Activated CD4-positive, alpha-beta T cell treated with anti-CD3 and anti-CD28 coated beads, Interleukin-2, amount 50 U/mL, for 16 hours (primary cell): ENCODE measurements at regions not wholly inside any gene's neighbourhood (a gene's known extent, or its start where the extent isn't known, plus 50 kb on each side); places are given as distances from the start of the nearest gene placed in this dataset.

ENCODE experiments used
- DNase-seq: peaks from one replicate; pipeline ENCODE4 v3.0.0-alpha.2; 2020

DNA sequence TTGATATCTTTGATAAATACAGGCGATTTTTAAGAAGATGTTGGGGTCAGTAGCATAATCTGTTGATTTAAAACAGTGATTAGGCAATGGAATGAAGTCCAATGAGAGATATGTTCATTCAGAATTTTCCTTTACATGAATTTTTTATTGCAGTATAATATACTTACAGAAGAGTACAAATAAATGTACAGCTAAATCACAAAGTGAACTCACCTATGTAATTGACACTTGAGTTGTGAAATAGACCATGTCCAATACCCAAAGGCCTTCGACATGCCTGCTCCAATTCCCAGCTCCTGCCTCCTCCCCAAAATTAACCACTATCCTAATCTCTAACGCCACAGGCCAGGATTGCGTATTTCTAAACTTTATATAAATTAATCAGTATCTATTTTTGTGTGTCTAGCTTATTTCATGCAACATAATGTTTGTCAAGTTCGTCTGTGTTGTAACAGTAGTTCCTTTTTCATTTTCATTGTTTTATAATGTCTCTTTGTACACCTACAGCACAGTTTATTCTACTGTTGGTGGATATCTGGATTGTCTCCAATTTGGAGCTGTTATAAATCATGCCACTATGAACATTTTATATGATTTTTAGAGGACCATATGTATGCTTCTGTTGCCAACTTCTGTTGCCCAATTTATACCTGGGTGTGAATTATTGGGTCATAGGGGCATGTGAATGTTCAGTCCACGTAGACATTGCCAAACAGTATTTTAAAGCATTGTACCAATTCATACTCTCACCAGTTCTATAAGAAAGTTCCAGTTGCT is 208.3 kb downstream of the TLE1 start:
- no peak for DNase-seq

DNA sequence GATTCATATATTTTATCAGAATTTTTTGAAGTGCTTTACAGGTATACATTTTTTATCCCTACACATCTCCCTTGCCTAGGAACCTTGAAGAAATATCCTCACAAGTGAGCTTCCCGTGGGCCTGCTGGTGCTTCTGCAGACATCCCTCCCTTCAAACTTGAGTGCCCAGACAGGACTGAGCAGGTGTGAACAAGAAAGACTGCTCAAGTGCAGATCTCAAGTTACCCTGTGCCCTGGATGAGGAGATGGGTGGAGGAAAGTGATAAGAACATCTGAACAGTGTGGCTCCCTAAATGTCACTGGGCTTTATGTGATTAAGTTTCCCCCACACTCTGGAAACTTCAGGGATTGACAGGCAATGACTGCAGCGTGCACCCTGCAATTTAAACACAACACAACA is 209.8 kb downstream of the TLE1 start:
- no peak for DNase-seq

DNA sequence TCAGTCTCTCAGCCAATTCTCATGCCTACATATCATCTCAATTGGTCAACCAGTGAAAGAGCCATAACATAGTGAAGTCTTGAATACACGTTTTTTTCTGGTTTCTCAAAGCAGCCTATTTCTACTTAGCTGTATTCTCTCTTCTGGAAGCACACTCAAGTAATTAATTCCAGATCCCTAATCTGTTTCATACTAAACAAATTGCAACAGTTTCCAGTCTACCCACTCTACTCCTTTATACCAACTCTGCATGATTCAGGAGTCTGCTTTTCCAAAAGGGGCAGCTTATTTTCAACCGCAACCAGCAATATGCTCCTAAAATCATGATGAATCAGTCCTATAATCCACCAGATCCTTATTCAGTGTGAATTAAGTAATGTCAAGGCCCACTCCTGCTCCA is 211.7 kb downstream of the TLE1 start:
- no peak for DNase-seq

DNA sequence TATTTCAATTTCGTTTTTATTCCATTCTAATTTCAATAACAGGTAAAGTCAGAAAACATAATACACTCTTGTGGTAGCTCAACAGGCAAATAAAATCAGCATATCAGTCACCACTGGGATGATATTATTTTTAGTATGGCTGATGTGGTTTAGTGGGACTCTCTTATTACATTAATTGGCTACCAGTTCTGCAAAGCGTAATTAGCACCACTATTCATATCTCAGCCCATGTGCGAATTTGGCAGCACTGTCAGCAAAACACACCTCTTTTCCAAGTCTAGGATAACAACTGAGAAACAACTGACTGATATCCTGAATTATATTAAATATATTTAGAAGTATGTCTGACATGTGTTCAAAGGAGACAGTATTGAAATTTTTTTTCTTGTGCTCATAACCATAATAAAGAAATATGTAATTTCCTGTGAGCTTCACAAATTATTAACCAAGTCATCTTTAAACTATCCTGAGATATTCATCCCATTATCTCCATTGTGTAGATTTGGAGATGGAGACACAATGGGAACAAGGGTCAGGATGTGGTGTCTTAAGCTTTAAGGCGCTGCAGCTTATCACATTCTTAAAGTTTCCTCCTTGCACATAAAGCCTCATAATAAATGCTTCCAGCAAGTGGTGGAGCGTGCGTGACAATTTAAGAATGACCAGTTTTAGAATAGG is 212.4 kb downstream of the TLE1 start:
- no peak for DNase-seq

DNA sequence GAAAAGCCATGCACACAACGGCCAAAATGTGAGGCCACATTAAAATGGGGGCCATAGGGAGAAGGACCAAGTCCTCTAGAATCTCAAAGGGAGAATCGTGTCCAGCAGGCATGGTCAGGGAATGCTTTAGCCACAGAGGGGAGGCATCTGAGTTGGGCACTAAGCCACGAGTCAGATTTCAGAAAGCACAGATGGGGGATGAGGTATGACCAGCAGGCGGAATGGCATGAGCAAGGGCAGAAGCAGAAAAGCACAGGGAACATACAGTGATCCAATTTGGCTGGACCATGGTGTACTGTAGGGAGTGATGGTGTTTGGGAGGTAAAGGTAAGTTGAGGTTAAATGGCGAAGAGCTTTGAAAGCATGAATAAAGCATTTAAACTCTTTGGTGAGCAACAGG is 214.6 kb downstream of the TLE1 start:
- no peak for DNase-seq

DNA sequence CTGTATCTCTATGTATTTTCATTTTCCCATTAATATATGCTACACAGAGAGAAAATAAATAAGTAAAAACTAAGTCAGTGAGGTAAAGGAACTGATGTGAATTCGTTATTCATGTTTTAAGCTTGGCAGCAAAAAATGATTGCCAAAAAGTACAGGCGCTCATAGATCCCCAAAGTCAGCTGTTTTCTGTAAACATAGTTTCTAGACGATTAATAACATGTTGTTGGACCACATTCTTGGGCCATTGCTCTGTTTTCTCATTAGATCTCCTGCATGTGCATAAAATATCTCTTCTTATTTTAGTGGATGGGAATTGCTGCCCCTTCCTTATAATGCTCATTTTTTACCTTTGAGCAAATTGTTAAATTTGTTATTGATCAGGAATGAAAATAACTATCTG is 215.2 kb downstream of the TLE1 start:
- no peak for DNase-seq

DNA sequence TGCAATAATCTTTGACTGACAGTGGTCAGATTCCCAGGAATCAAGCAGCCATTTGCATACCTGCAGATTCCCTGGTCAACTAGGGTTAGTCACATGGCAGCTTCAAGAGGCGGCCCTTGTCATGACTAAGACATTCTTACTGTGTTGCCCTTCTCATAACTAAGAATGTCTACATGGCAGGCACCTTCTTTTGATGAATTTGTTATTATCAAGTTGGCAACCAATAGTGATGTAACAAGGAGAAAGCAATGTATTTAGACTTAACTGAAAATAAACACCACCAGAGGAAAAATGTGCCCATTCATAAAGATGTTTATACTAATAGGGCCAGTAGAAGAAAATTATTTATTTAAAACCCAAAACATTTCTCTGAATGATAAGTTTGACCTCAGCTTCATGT is 215.6 kb downstream of the TLE1 start:
- DNase-seq = no peak

DNA sequence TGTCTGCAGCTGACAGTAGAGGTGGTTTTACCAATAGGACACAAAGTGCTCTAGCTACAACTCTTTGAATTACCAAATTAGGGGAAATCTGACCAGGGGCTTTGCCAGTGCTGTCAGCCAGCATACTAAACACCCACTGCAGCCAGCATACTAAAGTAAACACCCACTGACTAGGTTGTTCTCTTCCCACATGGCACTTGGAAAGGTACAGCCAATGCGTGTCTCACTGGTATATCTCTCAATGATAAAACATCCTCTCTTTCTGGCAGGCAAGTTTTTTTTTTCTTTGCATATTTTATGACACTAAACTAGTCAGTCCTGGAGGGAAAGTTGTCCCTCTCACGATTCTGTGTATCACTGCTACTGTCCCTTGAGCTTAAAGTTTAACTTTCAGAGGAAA is 216.1 kb downstream of the TLE1 start:
- DNase-seq = no peak

DNA sequence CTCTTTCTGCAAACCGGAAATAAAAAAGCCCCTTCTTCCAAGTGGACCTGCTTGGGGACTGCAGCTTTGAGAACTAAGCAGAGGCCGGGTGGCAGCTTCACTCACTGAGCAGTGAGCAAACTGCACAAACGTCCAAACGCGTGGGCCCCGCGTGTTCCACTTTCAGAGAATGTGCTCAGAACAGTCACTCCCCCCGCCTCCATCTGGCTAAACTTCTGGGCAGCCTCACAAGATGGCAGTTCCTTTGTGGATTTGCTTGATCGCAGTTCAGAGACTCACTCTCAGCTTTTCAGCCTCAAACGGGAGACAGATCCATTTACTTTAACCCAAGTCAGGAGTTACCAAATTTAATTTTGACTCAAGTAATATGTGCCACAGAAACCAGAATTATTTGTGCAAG is 216.6 kb downstream of the TLE1 start:
- no peak for DNase-seq

DNA sequence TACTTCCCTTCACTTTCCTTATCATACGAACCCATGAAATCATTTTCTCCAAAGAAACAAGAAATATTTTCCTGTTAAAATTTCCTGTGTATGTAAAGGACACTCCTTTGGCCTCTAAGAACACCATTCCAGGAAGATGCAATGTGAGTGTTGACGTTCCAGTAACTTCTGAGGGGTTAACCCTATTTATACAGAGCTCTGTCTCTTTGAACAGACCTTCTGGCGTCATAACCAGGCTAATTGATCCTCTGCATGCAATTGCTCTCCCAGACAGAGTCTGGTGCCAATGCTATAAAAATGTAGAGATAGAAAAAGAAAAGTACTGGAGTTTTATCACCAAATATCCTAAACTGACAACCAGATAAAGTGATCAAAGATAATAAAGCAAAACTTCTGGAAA is 218.5 kb downstream of the TLE1 start:
- DNase-seq = no peak

DNA sequence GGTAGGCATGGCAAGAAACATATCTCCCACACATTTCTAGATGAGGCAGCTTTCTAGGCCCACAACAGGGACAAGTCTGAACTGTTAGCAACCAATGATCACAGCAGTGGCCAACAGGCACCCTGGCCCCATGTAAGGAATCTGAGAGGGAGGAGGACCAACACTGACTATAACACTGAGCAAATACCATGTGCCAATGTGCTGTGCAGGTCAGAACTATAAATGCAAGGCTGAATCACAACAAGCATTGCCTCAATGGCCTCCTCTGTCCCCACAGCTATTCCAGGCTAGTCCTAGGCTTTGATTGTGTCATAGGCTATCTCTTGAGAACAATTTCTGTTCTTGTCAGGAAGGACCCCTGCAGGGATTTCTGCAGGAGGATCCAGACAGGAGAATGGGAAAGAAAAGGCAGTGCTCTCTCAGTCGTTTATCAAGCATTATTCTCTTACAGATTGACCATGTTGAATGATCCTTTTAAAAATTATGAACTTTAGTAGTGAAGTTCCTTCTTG is 221.2 kb downstream of the TLE1 start:
- DNase-seq = no peak

DNA sequence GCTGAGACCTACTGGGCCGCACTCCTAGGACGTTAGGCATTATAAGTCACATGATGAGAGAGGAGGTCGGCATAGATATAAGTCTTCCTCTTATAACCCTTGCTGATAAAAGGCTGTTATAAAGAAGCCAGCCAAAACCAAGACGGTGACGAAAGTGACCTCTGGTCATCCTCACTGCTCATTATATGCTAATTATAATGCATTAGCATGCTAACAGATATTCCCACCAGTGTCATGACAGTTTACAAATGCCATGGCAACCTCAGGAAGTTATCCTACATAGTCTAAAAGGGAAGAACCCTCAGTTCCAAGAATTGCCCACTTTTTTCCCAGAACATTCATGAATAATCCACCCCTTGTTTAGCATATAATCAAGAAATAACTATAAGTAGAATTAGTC is 222.4 kb downstream of the TLE1 start:
- DNase-seq = no peak

DNA sequence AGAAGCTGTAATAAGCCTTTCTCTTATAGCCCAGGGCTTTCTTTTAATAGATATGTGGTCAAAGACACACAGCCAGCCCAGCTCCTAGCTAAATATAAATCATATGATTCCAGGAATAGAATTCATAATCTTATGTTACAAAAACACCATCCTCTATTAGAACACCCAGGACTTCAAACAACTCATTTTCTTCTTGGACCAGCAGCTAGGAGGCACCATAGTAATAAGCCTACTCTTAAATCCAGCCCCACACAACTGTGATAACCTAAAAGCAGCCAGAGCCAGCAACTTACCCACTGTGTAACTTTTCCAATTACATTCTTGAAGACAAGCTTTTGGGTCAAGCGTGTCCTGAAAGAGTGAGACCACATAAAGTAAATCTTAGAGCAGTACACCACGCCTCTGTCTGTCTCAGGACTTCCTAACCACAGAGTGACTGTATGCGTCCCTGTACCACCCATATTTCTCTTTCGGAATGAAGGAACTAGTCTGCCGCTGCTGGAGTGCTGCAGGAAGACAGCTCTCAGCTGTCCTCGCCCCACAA is 223.8 kb downstream of the TLE1 start:
- no peak for DNase-seq

DNA sequence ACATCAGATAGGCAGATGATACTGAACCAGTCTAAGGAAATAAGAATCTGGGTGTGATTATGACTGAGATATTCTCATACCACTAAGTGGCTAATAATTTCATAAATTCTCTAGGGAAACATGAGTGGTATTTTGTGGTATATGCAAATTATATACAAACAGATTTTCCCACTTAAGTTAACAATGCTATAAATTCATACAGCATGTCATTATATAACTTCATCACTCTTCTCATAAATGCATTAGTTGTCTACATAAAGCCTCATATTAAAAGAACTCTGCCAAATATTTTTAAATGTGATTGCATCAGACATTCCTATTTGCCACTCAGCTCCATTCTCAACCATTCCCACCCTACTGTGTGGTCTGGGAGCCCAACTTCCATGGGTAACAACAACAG is 226.5 kb downstream of the TLE1 start:
- DNase-seq = no peak

DNA sequence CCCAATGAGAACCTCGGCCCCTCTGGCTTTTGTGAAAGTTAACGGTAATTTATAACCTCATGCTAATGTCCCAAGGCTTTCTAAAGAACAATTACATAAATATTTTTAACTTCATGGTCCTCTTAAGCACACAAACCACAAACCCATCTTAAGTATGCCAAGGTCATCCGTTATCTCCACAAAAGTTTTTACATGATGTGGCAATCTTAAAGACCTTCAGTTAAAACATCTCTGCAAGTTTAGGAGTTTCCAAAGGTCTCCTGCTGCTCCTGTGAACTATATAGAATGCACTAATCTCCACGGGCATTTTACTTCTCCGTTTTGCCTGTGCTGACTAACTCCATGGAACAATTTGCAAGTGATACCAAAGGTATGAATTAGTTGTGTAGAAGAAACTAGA is 228.2 kb downstream of the TLE1 start:
- DNase-seq = no peak

DNA sequence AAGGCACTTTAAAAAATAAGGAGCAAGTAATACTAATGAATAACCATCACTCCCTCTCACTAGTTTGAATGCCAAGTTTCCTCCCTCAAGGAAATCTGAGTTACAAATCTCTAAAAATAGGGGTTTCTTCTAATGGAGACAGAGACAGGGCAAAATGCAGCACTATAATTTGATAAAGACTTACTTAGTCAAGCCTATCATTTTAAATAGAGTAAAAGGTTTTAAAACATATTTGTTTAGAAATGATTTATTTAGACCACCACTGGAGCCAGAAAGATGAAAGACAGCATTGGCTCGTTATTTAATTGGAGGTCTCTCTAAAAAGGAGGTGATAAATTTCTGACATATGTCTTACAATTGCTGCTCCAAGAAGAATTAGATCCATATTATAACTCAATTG is 228.7 kb downstream of the TLE1 start:
- no peak for DNase-seq

DNA sequence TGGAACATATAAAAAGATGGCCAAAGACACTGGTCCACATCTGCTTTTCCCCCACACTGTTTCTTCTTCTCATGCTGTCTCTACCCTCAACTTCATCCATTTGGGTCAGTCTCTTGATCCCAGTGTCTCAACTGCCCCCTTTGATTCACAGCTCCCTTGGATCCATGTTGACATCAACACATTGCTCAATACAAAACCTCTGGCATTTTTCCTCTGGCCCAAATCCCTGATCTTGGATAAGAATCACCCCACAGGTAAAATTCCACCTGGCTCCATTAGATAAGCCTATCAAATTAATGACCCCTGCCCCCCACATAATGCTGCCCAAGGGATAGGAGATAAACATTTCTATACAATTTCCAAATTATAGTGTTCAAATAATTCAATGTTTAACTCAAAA is 229.8 kb downstream of the TLE1 start:
- no peak for DNase-seq

DNA sequence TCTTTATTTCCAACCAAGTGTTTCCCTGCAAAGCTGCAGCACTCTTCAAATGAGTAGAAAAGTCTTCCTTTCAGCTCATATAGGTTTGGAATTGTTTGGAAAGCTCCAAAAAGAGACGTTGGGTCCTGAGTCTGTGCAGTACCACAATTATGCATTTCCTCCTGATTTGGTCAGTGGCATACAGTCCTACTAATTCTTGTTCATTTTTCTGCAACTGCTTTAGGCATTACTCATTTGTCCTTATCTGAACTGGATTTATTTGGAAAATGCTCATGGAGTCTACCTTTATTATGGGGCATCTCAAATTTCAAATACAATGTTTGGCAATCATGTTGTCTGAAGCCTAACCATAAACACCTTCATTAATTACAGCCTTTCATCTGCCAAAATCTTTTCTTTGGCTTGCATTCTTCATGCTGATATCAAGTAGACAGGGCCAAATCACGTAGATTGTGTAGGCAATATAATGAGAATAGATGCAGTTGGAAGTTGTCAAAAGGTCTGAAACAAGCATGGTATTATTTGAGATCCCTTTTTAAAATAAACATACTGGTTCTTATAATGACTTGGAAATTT is 232.8 kb downstream of the TLE1 start:
- no peak for DNase-seq

DNA sequence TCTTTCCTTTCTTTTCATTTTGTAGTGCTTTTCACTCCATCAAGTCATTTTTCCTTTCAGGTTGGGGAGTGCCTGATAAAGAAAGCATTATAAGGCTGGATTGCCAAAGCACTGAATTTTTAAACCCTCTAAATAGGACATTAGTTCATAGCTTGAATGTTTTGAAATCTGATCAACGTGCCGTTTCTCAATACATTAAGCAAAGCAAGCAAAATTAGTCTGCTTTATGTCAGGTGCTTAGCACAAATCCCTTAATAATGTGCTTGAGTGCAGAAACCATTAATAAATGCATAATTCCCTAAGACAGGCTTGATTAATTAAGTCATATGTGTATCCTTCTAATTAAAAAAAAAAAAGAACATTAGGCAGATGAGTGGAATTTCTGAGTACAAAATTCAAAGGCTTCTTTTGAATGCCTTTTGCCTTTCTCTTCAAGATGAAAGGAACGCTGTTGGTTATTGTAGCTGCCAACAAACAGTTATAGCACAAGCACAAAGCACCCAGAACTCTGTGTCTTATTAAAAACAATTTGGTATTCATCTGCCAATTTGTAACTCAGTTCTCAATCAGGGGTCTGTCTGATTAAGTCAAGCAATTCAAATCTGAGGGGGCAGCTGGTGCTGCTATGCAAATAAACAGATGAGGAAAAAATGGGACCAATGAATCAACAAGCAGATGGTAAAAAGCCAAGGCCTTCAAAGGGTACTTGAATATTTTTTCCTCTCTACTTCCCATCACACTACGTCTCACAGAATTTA is 233.7 kb downstream of the TLE1 start:
- no peak for DNase-seq

DNA sequence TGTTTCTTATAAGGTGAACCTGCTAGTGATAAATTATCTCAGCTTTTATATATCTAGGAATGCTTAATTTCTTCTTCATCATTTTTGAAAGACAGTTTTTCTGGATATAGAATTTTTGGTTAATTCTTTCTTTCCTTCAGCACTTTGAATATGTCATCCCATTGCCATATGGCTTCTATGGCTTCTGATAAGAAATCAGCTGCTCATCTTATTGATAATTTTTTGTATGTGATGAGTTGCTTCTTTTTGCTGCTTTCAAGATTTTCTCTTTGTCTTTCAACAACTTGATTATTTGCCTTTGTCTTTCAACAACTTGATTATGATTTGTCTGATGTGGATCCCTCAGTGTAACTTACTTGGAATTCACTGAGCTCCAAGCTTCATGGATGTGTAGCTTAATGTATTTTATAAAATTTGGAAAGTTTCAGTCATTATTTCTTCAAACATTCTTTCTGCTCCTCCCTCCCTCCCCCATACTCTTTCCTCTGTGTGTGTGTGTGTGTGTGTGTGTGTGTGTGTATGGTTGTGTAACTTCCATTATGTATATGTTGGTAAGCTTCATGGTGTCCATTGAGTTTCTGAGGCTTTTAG is 243.9 kb downstream of the TLE1 start:
- DNase-seq = no peak

DNA sequence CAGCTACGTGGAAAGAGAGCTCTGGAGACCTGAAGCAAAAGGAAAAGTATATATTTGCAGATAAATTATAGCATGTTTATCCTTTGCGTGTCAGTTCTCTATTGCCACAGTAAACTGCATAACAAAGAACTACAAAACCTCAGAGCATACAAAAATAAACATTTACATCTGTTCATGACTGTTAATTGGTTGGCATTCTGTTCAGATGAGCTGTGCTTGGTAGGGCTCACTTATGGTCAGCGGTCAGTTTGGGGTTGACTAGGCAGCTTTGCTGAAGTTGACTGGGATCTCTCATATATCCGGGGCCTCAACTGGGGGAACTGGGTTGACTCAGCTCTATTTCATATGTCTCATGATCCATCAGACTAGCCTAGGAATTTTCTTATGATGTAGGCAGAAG is 257.7 kb downstream of the TLE1 start:
- no peak for DNase-seq

DNA sequence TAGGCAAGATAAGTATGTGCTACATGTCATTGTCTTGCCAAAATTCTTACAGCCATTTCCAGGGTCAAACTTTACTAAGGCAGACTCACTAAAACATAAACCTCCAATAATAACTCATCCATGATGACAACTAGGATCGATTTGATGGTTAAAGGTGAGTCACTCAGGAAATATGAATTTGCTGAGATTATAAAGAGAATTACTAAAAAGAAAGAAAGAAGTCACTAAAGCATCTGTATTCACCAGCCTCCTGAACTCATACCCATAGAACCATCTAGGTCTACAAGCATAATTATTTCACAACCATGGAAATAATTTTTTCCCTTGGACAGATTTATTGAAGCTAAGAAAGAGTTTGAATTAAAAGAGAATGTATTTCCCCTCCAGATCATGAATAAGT is 258.6 kb downstream of the TLE1 start:
- no peak for DNase-seq

DNA sequence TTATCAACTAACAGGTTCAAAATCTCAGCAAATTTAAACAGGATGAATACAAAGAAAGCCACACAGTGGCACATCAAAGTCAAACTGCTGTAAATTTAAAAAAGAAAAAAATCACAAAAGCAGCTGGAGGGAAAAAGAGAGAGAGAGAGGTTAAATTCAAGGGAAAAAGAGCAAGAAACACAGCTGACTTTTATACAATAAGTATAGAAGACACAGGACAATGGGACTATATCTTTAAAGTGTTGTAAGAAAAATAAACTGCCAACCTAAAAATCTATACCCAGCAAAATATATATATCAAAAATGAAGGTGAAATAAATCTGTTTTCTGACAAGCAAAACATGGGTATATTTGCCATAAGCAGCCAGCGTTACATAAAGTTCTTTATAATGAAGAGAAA is 261.5 kb downstream of the TLE1 start:
- DNase-seq = no peak
